GM19025 (cell line): ENCODE measurements at regions not wholly inside any gene's neighbourhood (a gene's known extent, or its start where the extent isn't known, plus 50 kb on each side); places are given as distances from the start of the nearest gene placed in this dataset.
"Not testable (repeated sequence)": the region's sequence is repeated elsewhere in the genome, so short reads cannot be mapped to it uniquely, and the experiment has no call there.

Experiments used
- ATAC-seq: cut with Tn5 transposase; IDR thresholded peaks from one replicate; pipeline ENCODE4 v1.9.1; 2021; ENCODE audit warnings: mild to moderate bottlenecking, low read depth, moderate library complexity; ENCODE audit not compliant: unreplicated experiment

GRCh38 chr11:130526846-130527245 lies 78.4 kb downstream of the ADAMTS15 start:
- no peak for ATAC-seq

DNA sequence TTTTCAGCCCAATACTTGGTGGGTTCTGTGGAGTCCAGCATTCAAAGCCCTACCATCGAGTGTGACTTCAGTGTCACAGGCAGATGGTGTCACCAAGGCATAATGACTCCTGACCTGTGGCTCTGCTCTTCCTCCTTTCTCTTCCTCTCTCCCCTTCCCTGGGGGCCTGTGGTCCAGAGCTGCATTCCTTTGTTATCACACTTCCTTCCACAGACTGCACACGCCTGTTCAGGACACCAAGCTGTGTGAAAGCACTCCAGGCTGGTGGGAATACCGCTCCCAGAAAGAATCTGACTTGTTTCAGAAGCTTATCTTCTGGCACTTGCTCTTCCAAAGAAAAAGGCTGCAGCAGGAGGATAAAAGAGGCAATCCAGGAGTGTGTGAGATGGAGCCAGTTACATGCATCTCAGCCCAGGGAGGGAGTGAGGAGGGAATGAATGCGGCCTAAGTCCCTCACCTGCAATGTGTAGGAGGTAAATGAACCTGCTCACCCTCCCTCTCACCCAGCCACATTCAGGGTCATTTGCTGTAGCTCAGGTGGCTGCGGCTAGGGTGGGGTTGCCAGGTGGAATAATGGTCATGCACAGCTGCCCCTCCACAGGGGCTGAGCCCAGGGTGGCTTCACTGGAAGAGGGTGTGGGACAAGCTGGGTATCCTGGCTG lies 79.3 kb downstream of the ADAMTS15 start:
- ATAC-seq: no peak

DNA sequence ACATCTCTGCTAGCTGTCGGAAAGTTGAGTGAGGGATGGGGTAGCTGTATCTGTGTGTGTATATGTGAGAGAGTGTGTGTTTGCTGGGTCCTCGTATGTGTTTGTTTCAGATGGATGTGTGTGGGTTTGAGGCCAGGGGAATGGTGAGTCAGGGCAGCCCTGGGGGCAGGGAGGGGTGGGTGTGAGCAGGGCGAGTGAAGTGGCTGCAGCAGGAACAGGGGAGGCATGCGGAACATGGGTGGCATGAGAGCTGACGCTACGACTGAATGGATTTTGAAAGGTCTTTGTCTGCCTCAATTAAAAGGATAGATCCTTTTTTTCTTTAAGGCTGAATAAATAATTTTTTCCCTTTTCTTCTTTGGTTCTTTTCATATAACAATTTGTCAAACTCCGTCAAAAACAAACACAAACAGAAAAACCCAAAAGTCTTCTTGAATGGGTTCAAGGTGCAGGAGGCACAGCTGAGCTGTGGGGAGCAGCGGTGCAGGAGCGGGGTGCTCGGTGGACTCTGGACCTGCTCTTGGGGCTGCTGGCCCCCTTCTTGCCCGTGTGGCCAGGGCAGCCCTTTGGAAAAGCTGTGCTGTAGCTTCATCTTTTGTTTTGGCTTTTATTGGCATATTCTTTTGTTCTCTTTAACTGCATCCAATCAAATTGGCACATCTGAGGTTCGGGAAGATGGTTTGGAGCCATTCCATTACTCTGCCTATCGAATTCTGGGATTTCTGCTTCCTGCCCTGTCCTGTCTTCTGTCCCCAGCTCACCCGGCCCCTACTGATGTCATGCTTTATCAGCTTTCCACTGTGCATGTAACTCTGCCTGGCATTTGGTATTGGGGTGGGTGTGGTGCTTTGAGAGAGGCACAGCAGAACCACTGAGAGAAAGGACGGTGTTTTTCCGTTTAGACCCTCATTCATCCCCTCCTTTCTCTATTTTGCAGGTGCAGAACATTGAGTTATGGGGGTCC lies 80.1 kb downstream of the ADAMTS15 start:
- no peak for ATAC-seq

DNA sequence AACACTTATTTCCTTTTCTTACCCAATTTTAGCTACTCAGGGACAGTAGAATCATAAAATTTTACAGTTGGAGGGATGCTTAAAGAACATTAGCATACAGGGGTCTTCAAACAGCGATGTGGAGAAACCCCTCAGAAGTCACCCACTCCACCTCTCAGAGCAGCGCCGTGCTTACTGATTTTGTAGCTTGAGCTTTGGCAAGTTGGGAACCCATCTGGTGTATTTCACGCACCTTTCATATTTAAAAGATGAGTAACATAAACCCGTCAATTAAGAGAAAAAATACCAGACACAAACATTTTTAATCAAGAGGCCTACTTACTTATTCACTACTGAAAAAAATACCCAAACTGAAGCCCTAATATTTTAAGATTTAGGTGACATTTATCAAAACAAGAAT lies 80.9 kb downstream of the ADAMTS15 start:
- no peak for ATAC-seq

DNA sequence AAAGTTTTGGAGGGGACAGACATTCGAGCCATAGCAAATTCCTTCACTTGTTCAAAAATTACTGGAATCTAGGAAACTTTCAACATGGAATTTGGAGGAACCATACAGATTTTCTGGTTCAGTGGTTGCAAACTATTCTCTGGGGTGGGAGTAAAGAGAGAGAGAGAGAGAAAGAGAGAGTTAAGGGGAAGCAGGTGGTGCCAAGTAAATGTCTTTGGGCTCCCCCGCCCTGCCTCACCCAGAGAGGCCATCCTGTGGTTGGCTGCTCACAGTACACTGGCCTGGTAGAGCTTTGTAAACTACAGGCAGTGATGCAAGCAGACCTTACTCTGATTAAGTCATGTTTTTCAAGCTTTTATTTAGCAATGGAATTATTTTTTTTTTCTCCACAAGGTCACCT lies 82.6 kb downstream of the ADAMTS15 start:
- no peak for ATAC-seq

DNA sequence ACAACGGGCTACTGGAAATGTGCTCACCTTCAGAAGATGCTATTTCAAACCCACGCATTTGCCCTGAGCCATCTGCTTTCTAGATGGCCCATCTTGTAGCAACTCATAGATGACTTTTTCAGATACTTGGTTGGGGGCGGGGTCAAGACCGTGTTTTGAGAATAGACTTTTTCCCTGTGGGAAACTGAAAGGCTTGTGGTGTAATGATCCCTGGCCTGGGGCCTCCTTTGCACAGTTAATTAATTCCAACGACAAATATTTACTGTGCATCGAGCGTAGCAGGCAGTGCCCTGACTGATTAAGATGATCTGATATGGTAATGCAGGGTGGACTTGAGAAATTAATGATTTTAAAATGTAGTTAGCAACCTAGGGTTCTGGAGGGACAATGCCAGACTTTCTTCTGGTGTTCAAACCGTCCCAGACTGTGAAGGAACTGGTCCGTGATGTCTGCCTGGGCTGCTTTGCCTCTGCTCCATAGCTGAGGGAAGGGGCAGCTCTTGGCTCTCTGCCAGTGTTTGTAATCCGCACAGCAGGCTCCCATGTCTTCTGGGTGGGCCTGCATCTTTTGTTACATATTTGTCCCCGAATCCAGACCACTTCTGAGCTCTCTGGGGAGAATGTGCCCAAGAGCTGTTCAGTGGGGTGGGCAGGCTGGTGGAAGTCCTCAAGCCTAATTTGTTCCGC lies 84.8 kb downstream of the ADAMTS15 start:
- ATAC-seq: no peak

DNA sequence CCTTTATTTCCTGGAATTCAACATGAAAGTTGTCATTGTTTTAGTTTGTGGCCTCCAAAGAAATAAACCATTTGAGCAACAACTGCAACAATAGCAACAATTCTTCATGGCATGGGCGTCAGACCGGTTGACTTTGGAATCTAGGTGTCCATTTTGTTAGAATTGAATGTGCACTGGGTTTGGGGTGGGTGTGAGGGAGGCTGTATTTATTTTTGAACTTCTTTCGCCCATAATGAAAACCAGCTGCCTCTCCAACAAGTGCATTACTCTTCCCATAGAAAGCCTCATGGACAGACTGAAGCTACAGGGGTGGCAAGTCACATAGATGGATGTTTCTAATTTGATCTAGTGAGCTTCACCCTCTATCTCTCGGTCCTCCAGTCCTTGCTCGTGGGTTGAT lies 85.4 kb downstream of the ADAMTS15 start:
- ATAC-seq: no peak

- no peak for ATAC-seq
Measured at GRCh38 chr11:130534551-130534950, 86.1 kb downstream of the ADAMTS15 start.

GRCh38 chr11:130535520-130535919 lies 87.1 kb downstream of the ADAMTS15 start:
- no peak for ATAC-seq

GRCh38 chr11:130536106-130537040 lies 87.9 kb downstream of the ADAMTS15 start:
- ATAC-seq: no peak

DNA sequence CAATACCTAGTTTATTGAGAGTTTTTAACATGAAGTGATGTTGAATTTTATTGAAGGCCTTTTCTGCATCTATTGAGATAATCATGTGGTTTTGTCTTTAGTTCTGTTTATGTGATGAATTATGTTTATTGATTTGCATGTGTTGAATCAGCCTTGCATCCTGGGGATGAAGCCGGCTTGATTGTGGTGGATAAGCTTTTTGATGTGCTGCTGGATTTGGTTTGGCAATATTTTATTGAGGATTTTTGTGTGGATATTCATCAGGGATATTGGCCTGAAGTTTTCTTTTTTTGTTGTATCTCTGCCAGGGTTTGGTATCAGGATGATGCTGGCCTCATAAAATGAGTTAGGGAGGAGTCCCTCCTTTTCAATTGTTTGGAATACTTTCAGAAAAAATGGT lies 91.2 kb downstream of the ADAMTS15 start:
- not testable (repeated sequence) for ATAC-seq

DNA sequence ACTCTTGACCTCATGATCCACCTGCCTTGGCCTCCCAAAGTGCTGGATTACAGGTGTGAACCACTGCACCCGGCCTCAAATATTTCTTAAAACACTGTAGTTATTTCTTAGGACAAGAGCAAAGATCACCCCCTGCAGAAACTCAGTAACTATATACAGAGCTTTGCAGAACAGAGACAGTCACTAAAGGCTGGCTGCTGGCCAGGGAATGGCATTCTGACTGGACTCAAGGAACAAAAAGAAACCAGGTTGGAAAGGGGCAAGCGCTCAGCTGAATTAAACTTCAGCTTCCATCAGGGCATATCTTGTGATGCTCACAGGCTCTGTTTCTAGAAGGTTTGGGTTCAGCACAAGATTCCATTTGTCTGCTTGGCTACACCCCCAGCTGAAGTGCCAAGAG lies 95.8 kb downstream of the ADAMTS15 start:
- ATAC-seq: no peak

DNA sequence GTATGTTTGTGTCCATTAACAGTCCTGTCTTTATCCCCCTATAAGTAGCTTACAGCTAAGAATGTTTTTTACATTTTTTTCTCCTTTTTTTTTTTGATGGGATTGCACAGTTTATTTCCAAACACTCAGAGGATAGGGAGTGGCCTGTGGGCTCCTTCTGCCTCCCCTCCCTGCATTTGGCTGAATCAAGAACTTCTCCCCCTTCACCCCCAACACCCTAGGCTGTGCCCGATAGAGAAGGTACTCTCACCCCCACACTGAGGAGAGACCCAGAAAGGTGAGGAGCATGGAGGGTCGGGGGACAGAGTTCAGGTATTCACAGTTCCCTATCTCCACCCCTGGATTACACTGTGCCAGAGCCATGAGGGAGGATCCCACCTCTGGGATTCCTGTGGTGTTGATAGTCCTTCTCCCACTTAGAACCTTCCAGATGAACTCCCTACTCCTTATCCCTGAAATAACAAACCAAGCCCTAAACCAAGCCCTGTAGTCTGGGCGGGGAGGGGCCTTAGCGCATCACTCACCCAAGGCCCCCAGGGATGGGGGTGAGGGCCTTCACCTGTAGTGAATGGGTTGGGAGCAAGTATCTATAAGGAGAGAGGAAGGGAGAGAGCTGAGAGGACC lies 97.1 kb downstream of the ADAMTS15 start:
- no peak for ATAC-seq

DNA sequence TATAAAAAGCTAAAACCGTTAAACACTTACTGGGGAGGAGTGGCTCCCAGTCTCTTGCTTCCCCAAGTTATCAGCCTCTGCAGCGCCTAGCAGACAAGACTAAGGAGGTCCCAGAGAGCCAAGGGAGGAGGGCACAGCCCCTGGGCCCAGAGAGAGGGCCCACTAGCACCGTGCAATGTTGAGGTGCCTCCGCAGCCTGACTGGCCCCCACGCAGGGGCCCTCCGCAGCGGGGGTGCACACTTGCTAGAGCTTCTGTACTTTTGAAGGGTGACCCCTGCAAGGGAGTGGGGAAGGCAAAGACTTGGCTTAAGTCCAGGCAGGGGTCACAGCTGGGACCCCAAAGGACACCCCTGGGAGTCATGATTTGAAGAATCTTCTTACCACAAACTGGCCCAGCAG lies 98.0 kb downstream of the ADAMTS15 start:
- no peak for ATAC-seq

DNA sequence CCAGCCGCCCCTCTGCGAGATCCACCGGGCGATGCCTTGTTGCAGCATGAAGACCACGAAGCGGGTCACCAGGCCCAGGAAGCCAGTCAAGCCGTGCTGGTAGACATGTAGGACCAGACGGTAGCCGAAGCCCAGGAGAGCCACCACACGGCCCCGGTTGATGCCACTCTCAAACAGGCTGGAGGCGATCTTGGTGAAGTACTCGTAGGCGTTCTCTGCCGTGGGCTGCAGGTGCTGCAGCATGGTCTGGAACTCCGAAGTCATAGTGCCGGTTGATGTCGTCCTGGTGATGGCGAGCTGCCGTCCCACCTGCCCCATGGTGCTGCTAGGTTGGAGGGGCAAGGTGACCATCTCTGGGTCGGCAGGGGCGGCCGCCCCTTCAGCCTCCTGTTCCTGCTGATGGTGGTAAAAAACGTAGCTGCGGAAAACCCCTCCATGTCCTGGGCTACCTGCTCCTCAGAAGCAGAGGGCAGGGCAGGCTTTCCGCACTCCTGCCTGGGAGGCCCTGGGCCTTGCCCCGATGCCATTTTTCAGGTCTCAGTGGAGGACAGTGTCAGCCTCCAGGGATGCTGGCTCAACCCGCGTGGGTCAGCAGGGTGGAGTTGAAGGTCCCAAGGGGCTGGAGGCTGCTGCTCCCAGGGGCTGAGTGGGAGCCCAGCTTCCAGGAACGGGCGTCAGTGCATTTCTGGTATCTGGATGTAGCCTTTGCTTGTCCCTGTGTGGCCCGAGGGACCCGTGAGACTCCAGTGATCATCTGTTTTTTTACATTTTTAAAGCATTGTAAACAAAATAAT lies 98.7 kb downstream of the ADAMTS15 start:
- ATAC-seq: no peak

DNA sequence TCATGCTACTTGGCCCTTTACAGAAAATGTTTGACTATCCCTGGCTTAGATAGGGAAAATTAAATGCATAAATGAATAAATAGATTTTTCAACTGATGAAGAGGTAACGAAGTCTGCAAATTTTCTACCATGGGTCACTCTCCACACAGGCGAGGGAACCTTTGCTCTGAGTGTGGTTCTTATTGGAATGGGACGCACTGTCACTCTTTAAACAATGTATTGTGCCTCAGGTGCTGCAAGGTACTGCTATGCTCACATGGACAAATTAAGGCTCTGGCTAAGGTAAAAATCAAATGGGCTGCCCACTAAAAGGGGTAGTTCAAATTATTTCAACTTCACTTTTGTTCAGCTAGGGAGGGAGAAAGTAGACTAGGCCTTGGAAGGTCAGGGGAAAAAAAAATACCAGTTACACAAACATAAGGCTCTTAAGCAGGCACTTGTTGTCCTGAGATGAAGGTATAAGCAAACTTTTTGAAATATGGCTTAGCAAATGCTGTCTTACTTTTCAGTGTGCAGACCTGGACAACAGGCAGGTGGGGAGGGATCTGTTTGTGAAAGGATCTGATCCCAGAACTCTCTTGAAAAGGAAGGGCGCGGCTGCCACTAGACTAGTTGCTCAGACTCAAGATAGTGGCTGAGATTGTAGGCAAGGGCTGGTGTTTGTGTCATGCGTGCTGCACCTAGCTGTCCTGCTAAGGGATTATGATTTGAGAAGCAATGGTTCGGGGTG lies 99.5 kb downstream of the ADAMTS15 start:
- ATAC-seq: no peak

GRCh38 chr11:130548491-130548833 lies 100.0 kb downstream of the ADAMTS15 start:
- no peak for ATAC-seq

GRCh38 chr11:130549393-130549999 lies 101.1 kb downstream of the ADAMTS15 start:
- ATAC-seq: no peak
